Muscle layer of colon (tissue), 2 donors: ENCODE measurements at regions not wholly inside any gene's neighbourhood (a gene's known extent, or its start where the extent isn't known, plus 50 kb on each side); places are given as distances from the start of the nearest gene placed in this dataset.

Source experiments
- H3K27ac ChIP-seq: one replicate; pipeline ENCODE4 v1.7.0; 2013; ENCODE audit warnings: low read depth, mild to moderate bottlenecking, low read length, moderate library complexity
- H3K27me3 ChIP-seq, 2 donors: one replicate each; pipeline ENCODE4 v1.7.0; 2013; ENCODE audit warnings: low read length in 2 of 2, mild to moderate bottlenecking in 2 of 2; ENCODE audit not compliant: insufficient read depth in 2 of 2, control insufficient read depth in 1 of 2
- H3K36me3 ChIP-seq: one replicate; pipeline ENCODE4 v1.7.0; 2013; ENCODE audit warnings: mild to moderate bottlenecking, low read length; ENCODE audit not compliant: insufficient read depth
- H3K4me1 ChIP-seq: one replicate; pipeline ENCODE4 v1.7.0; 2013; ENCODE audit warnings: mild to moderate bottlenecking, low read length; ENCODE audit not compliant: insufficient read depth
- H3K4me3 ChIP-seq, 2 donors: one replicate each; pipeline ENCODE4 v1.7.0; 2013; ENCODE audit warnings: low read length in 2 of 2, low read depth in 1 of 2, mild to moderate bottlenecking in 1 of 2, moderate library complexity in 1 of 2
- H3K9ac ChIP-seq: one replicate; pipeline ENCODE4 v1.7.0; 2013; ENCODE audit warnings: low read length
- H3K9me3 ChIP-seq: one replicate; pipeline ENCODE4 v1.7.0; 2013; ENCODE audit warnings: mild to moderate bottlenecking, low read length
- donor health status: abdominal sarcoma.
- donor health status: Adenocarcinoma of cecum.

DNA sequence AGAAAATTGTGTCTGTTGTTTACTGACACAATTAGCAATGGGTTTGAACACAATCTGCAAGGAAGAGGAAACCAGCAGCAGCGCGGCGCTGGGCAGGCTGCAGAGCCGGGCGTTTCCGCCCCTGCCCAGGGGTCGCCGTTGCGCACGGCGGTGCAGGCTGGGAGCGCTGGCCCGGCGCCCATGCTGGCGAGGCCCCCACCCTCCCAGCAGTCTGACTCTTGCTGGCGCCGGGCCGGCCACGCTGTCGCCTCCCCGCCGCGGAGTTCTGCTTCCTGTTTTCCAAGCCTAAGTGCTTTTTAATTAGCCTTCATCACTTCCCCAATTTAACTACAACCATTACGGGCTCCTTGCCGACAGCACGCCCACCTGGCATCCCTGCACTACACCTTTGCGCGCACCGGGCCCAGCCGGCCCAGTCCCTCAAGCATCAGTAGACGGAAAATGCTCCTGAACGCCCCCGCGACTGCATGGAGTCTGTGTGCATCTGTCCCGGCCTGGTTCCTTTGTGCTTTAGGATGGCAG is 212.1 kb downstream of the GXYLT1 start:
- no peaks in the 10 kb centered on the region for H3K36me3 ChIP-seq
- peak overlapping the region; percentile 33 to 66 for H3K4me3 ChIP-seq
- no peaks in the 10 kb centered on the region for H3K9me3 ChIP-seq
- no peaks in the 10 kb centered on the region for H3K4me1 ChIP-seq
- H3K9ac ChIP-seq: no peak overlapping the region
- H3K27ac ChIP-seq: no peak overlapping the region
- H3K27me3 ChIP-seq: no peaks in the 10 kb centered on the region

DNA sequence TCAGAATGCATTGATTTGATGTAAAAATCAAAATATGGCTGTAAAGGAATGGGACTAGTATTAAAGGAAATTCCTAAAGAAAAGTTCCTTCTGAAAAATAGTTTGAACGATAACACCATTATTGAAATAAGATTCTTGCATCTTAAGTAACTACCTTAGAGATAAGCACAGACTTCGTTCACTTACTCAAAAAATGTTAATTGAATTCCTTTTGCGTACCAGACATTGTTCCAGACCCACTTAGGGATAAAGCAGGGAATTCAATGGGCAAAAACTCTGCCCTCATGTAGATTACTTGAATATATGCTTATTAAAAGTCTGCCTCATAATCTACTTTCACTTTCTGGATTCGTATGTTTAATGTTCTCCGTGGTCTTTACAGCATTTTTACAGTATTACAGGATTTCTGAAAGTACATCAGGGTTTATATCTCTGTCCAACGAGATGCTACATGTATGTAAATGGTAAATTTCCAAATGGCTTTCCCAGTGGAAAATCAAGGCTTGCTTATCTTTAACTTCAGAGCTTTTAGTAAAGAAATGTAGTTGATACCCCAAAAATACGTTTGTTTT is 213.7 kb downstream of the GXYLT1 start:
- H3K9me3 ChIP-seq: no peaks in the 10 kb centered on the region
- H3K4me1 ChIP-seq: no peaks in the 10 kb centered on the region
- no peak overlapping the region for H3K9ac ChIP-seq
- H3K4me3 ChIP-seq: peak overlapping the region in 1 of 2 donors; percentile 44
- H3K27me3 ChIP-seq: no peaks in the 10 kb centered on the region
- no peak overlapping the region for H3K27ac ChIP-seq
- no peaks in the 10 kb centered on the region for H3K36me3 ChIP-seq

DNA sequence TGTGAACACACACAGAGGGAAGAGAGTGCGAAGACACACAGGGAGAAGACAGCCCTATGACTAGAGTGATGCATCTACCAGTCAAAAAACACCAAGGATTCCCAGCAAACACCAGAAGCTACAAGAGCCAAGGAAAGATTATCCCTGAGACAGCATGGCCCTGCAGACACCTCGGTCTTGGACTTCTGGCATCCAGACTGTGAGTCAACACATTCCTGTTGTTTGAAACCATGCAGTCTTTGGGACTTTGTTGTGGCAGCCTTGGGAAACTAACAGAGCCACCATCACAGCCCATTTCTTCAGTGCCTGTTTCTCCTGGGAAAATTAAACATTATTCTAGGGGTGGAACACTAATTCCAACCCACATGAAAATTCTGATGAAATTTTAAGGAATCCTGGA is 220.6 kb downstream of the GXYLT1 start:
- no peak overlapping the region for H3K27ac ChIP-seq
- H3K27me3 ChIP-seq: no peaks in the 10 kb centered on the region
- H3K9ac ChIP-seq: no peak overlapping the region

DNA sequence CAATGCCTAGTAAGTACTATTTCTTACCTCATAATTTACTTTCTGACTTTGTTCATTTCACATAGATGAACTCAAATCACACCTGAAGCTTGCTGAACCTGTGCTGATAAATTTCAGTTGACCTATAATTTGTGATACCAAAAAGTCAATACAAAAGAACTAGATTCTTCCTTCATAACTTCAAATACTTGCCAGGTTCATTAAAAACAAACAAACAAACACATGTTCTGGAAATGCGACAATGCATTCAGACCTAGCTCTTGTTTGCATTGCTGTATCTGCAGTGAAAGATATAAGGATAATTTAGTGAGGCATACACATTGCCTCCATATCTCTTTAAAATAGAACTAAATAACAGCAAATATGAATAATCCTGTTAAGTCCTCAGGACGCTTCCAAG is 221.3 kb downstream of the GXYLT1 start:
- no peaks in the 10 kb centered on the region for H3K36me3 ChIP-seq
- H3K4me3 ChIP-seq: no peak overlapping the region
- no peak overlapping the region for H3K9ac ChIP-seq
- no peaks in the 10 kb centered on the region for H3K27me3 ChIP-seq
- H3K27ac ChIP-seq: no peak overlapping the region
- H3K4me1 ChIP-seq: no peaks in the 10 kb centered on the region
- no peaks in the 10 kb centered on the region for H3K9me3 ChIP-seq

More for the DNA sequence above, 220.6 kb downstream of the GXYLT1 start:
- Histone ChIP-seq H3K36me3 (no peaks in the 10 kb centered on the region), H3K4me3 (no peak overlapping the region), H3K4me1 (no peaks in the 10 kb centered on the region), H3K9me3 (no peaks in the 10 kb centered on the region)

DNA sequence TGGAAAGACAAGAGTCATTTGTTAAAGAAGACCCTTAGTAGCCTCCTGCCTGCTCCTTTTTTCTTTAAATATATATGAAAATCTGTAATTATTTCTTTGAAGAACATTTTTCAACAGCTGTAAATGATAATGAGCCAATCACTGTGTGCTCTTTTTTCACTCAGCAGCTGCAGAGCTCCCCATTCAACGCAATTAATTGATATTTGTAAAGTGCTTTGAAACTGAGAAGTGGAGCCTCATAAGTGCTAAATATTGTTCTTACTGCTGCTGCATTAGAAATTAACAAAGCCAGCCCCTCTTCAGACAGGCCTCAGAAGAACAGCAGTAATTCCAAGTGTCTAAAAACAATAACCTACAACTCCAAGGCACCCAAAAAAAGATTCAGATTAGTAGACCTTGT is 224.3 kb downstream of the GXYLT1 start:
- H3K4me3 ChIP-seq: no peak overlapping the region
- no peaks in the 10 kb centered on the region for H3K27me3 ChIP-seq
- H3K9me3 ChIP-seq: no peaks in the 10 kb centered on the region
- no peaks in the 10 kb centered on the region for H3K36me3 ChIP-seq
- H3K9ac ChIP-seq: no peak overlapping the region
- H3K4me1 ChIP-seq: no peaks in the 10 kb centered on the region
- H3K27ac ChIP-seq: no peak overlapping the region

DNA sequence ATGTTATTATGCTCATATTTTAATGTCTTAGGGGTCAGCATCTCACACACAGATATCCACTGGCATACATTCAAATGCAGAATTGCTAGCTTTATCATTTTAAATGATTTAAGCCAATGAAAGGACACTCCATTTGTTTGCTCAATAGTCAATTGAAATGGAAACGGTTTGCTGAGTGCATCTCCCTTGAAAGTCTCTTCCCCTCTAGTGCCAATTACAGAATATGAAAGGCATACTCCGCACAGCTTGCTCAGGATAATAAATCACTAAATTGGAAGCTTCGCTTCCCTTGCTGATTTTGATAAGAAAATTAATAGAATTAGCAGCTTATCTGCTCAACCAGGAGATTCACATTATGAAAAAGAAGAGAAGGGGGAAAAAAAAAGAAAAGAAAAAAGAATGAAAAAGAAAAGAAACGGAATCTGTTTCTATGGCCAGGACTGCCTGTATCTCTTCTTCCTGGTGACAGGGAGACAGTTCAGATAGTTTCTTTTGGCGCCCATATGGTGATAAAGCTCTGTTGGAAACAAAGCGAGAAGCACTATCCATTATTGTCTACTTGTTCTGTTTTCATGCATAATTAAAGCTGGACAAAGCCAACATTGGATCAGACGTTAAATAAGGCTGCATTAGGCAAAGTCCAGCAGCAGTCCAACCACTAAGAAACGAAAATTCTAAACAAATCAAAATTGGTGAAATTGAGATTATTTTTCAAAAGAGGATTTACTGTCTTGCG is 225.0 kb downstream of the GXYLT1 start:
- no peak overlapping the region for H3K4me3 ChIP-seq
- no peaks in the 10 kb centered on the region for H3K27me3 ChIP-seq
- no peak overlapping the region for H3K9ac ChIP-seq
- no peaks in the 10 kb centered on the region for H3K36me3 ChIP-seq
- no peaks in the 10 kb centered on the region for H3K4me1 ChIP-seq
- H3K27ac ChIP-seq: no peak overlapping the region
- no peaks in the 10 kb centered on the region for H3K9me3 ChIP-seq

DNA sequence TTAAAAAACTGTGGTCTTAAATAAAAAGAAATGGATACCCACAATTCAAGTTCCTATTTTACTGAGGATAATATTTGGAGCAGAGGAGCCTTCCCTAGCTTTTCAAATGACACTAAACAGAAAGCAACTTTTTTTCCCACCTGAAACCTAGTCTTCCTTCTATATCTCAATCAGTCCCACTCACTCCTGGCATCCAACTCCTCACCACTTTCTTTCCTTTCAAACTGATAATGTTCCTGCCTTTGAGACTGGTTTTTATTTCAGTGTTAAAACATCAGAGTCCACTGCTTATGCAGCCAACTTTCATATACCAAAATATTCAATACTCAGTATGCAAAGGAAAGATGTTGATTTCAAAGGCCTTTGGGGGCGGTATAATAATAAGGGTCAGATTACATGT is 225.6 kb downstream of the GXYLT1 start:
- H3K36me3 ChIP-seq: no peaks in the 10 kb centered on the region
- no peaks in the 10 kb centered on the region for H3K9me3 ChIP-seq
- H3K4me1 ChIP-seq: no peaks in the 10 kb centered on the region
- H3K27ac ChIP-seq: no peak overlapping the region
- no peak overlapping the region for H3K9ac ChIP-seq
- H3K27me3 ChIP-seq: no peaks in the 10 kb centered on the region
- H3K4me3 ChIP-seq: no peak overlapping the region

DNA sequence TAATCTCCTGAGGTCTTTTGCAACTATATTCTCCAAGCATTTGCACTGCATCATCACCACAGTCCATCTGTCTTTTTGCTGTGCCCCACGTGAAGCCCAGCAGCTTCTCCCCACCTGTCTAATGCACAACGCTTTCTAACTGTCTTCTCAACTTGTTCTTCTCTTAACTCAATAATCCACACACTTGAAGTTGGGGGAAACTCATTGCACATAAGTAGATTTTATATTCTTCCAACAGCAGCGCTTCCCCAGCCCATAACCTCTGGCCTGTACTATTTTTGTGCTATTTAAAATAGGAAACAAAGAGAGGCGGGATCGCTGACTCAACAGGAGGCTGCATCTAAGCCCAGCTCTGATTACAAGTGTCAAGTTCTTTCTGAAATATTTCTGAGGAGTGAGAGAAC is 226.7 kb downstream of the GXYLT1 start:
- Histone ChIP-seq H3K36me3 (no peaks in the 10 kb centered on the region), H3K4me3 (no peak overlapping the region)

DNA sequence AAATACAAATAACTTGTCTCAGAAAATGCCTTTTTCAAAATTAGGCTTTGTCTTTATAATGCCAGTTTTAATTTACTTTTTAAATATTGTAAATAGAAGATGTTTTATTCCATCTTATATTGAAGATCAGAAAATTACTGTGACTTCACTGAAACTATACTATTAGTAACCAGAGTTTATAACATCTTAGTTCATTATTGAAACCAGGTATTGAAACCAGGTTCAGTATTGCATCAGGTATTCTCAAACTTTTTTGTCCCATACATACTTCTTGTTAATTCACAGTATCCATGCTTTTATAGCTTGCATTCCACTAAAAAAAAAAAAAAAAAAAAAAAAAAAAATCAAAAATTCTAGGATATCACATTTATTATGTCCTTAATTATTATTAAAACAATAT is 227.5 kb downstream of the GXYLT1 start:
- Histone ChIP-seq H3K36me3 (no peaks in the 10 kb centered on the region), H3K4me3 (no peak overlapping the region), H3K9ac (no peak overlapping the region), H3K9me3 (no peaks in the 10 kb centered on the region), H3K27ac (no peak overlapping the region), H3K4me1 (no peaks in the 10 kb centered on the region), H3K27me3 (no peaks in the 10 kb centered on the region)

More for the DNA sequence above, 226.7 kb downstream of the GXYLT1 start:
- Histone ChIP-seq H3K27ac (no peak overlapping the region), H3K9me3 (no peaks in the 10 kb centered on the region), H3K9ac (no peak overlapping the region), H3K4me1 (no peaks in the 10 kb centered on the region), H3K27me3 (no peaks in the 10 kb centered on the region)

DNA sequence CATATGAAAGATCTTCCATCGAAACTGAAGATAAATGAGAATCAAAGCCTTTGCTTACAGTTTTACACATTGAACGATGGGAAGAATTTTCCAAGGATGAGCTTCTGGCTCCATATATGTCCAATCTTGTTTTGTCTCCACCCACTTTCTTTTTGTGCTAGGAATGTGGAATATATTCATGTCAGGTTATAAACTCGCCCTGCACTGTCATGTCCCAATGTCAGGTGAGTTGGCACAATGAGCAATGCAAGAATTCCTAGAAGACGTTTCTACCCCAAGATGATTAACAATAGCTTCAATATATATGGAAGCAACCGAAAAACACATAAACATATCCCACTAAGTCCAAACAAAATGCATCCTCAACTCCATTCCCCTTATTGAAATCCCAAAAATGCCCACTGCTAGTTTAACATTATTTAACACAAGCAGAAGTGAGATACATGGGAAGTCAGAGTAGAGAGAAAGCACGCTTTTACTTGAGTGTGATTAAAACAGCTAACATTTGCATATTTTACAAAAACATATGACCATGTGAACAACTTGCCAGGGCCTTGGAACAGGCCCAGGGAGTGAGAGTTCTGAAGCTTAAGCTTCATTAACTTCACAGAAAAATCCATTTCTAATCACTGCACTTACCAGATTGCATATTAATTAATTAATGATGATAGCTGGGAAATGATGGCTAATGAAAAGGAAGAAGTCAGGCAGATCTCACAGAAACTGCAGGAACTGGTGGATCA is 233.9 kb downstream of the GXYLT1 start:
- Histone ChIP-seq H3K4me1 (no peaks in the 10 kb centered on the region), H3K27me3 (no peaks in the 10 kb centered on the region), H3K9me3 (no peaks in the 10 kb centered on the region), H3K4me3 (no peak overlapping the region), H3K27ac (no peak overlapping the region), H3K36me3 (no peaks in the 10 kb centered on the region), H3K9ac (no peak overlapping the region)

DNA sequence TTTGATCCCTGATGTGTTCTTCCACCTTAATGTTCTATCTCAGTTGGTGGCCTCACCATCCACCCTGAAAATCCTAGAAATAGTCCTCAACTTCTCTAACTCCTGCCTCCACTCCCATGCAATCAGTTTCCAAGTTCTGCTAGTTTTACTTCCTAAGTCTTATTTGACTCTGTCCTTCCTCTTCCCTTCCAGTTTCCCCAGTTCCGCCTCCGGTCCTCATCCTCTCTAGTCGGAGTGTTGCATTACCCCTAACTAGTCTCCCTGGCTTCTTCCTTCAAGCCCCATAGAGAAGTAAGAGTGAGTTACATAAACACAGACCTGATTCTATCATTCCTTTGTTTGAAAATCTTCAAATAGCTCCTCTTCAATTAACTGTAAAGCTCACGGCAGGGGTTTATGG is 236.5 kb downstream of the GXYLT1 start:
- H3K27me3 ChIP-seq: no peaks in the 10 kb centered on the region
- no peak overlapping the region for H3K27ac ChIP-seq
- H3K9ac ChIP-seq: no peak overlapping the region
- H3K4me3 ChIP-seq: no peak overlapping the region
- no peaks in the 10 kb centered on the region for H3K36me3 ChIP-seq
- H3K4me1 ChIP-seq: no peaks in the 10 kb centered on the region
- no peaks in the 10 kb centered on the region for H3K9me3 ChIP-seq
